Left lung (tissue), 4 donors: ENCODE measurements at regions not wholly inside any gene's neighbourhood (a gene's known extent, or its start where the extent isn't known, plus 50 kb on each side); places are given as distances from the start of the nearest gene placed in this dataset.

Source experiments
- ATAC-seq: fragments of 200-7000 bp; cut with Tn5 transposase; one replicate; pipeline ENCODE4 v1.9.1; 2020; ENCODE audit warnings: moderate library complexity
- DNase-seq, 4 donors: peaks; one replicate each; pipeline ENCODE4 v3.0.0-alpha.2; 2013 to 2020
- H3K27ac ChIP-seq, 2 donors: fragments of 200-600 bp; sonication (generic) in 1 of 2; one replicate each; pipeline versions ENCODE4 v1.5.0 to v1.8.0; 2020 to 2021
- H3K27me3 ChIP-seq, 2 donors: fragments of 200-600 bp; sonication (generic) in 1 of 2; one replicate each; pipeline versions ENCODE4 v1.5.0 to v1.8.0; 2020 to 2021
- H3K36me3 ChIP-seq, 2 donors: fragments of 200-600 bp; sonication (generic) in 1 of 2; one replicate each; pipeline versions ENCODE4 v1.5.0 to v1.8.0; 2020 to 2021
- H3K4me1 ChIP-seq, 2 donors: fragments of 200-600 bp; one replicate each; pipeline ENCODE4 v1.8.0; 2021
- H3K4me3 ChIP-seq, 2 donors: fragments of 200-600 bp; sonication (generic) in 1 of 2; one replicate each; pipeline versions ENCODE4 v1.5.0 to v1.8.0; 2020 to 2021; ENCODE audit warnings: mild to moderate bottlenecking in 1 of 2
- H3K9me3 ChIP-seq, 2 donors: fragments of 200-600 bp; sonication (generic) in 1 of 2; one replicate each; pipeline versions ENCODE4 v1.5.0 to v1.8.0; 2020 to 2021
- CTCF ChIP-seq, 2 donors: fragments of 200-600 bp; sonication (generic) in 1 of 2; IDR thresholded peaks; one replicate each; pipeline versions ENCODE4 v1.5.0 to v1.8.0; 2021; ENCODE audit warnings: antibody characterized with exemption in 2 of 2
- intact Hi-C, 2 donors: fragments of 100-400 bp; cut with DNase I; formaldehyde crosslinking; loops; one replicate each; pipeline versions ENCODE4 v1.11.2 to v1.14.2; 2022
- donor health status: DM: no; HTN: yes; CAD: no.
- donor health status: DM: no; HTN: no; CAD: no.

GRCh38 chr2:191538334-191538903 lies 139.5 kb upstream of the NABP1 start:
- ATAC-seq: no peak

GRCh38 chr2:191539068-191539467 lies 138.9 kb upstream of the NABP1 start:
- Histone ChIP-seq H3K4me1 (no peaks in the 10 kb centered on the region), H3K4me3 (no peak overlapping the region), H3K27ac (no peak overlapping the region), H3K9me3 (no peaks in the 10 kb centered on the region), H3K36me3 (no peaks in the 10 kb centered on the region), H3K27me3 (no peaks in the 10 kb centered on the region)
- DNase-seq (peak in 1 of 4 donors; percentile 40), ATAC-seq (no peak)
- intact Hi-C loops: no loop called here
- TF ChIP-seq CTCF (IDR thresholded peaks at IDR 0.05): peak in 1 of 2 donors; percentile 39

More at GRCh38 chr2:191538334-191538903, 139.5 kb upstream of the NABP1 start:
- DNase-seq: no peak
- Histone ChIP-seq H3K36me3 (no peaks in the 10 kb centered on the region), H3K27me3 (no peaks in the 10 kb centered on the region), H3K9me3 (no peaks in the 10 kb centered on the region), H3K4me1 (no peaks in the 10 kb centered on the region), H3K27ac (no peak overlapping the region), H3K4me3 (no peak overlapping the region)
- intact Hi-C loops: no loop called here
- TF ChIP-seq CTCF (IDR thresholded peaks at IDR 0.05): no peak

GRCh38 chr2:191540681-191541080 lies 137.3 kb upstream of the NABP1 start:
- peaks cover 0 to 3% of the 10 kb centered on the region in 2 donors for H3K9me3 ChIP-seq
- H3K36me3 ChIP-seq: no peaks in the 10 kb centered on the region
- TF ChIP-seq CTCF (IDR thresholded peaks at IDR 0.05): no peak
- ATAC-seq (no peak), DNase-seq (no peak)
- intact Hi-C loops: no loop called here
- H3K27ac ChIP-seq: no peak overlapping the region
- H3K4me1 ChIP-seq: no peaks in the 10 kb centered on the region
- H3K27me3 ChIP-seq: no peaks in the 10 kb centered on the region
- H3K4me3 ChIP-seq: no peak overlapping the region

- no peak for DNase-seq
- ATAC-seq: no peak
Observed at GRCh38 chr2:191543708-191544107, 134.2 kb upstream of the NABP1 start.

More at GRCh38 chr2:191543708-191544107, 134.2 kb upstream of the NABP1 start:
- TF ChIP-seq CTCF (IDR thresholded peaks at IDR 0.05): no peak
- H3K4me3 ChIP-seq: no peak overlapping the region
- H3K9me3 ChIP-seq: peaks cover 0 to 3% of the 10 kb centered on the region in 2 donors
- no peak overlapping the region for H3K27ac ChIP-seq
- no peaks in the 10 kb centered on the region for H3K36me3 ChIP-seq
- no peaks in the 10 kb centered on the region for H3K27me3 ChIP-seq
- no peaks in the 10 kb centered on the region for H3K4me1 ChIP-seq
- intact Hi-C loops: no loop called here
